RWPE2 (cell line): ENCODE measurements at regions not wholly inside any gene's neighbourhood (a gene's known extent, or its start where the extent isn't known, plus 50 kb on each side); places are given as distances from the start of the nearest gene placed in this dataset.

Source experiments
- ATAC-seq: fragments of 200-7000 bp; cut with Tn5 transposase; 3 replicates; pipeline ENCODE4 v1.9.1; 2021; ENCODE audit warnings: low read depth
- DNase-seq: peaks from one replicate; pipeline ENCODE4 v3.0.0-alpha.2; 2020; ENCODE audit warnings: low spot score
- H3K27ac ChIP-seq: fragments of 450-650 bp; 2 replicates; pipeline ENCODE4 v1.5.1; 2017; ENCODE audit warnings: mild to moderate bottlenecking; ENCODE audit not compliant: poor library complexity, severe bottlenecking
- H3K27me3 ChIP-seq: fragments of 250-450 bp; sonication (Bioruptor Pico); 2 replicates; pipeline ENCODE4 v1.5.1; 2021; ENCODE audit warnings: mild to moderate bottlenecking, moderate library complexity; ENCODE audit not compliant: insufficient read depth, poor library complexity, severe bottlenecking
- H3K36me3 ChIP-seq: fragments of 250-450 bp; sonication (Bioruptor Pico); 2 replicates; pipeline ENCODE4 v1.5.1; 2020; ENCODE audit warnings: low read depth, mild to moderate bottlenecking, moderate library complexity
- H3K4me1 ChIP-seq: fragments of 250-450 bp; sonication (Bioruptor Pico); 2 replicates; pipeline ENCODE4 v1.5.1; 2021; ENCODE audit warnings: mild to moderate bottlenecking, moderate library complexity; ENCODE audit not compliant: insufficient read depth, poor library complexity, severe bottlenecking
- H3K4me3 ChIP-seq: fragments of 250-450 bp; sonication (Bioruptor Pico); 2 replicates; pipeline ENCODE4 v1.5.1; 2021; ENCODE audit warnings: mild to moderate bottlenecking, moderate library complexity; ENCODE audit not compliant: severe bottlenecking
- H3K9me3 ChIP-seq: fragments of 250-450 bp; sonication (Bioruptor Pico); 2 replicates; pipeline ENCODE4 v1.5.1; 2021; ENCODE audit warnings: mild to moderate bottlenecking, moderate library complexity; ENCODE audit not compliant: severe bottlenecking
- TF ChIP-seq, protein P1 (sequence below): fragments of 450-650 bp; IDR thresholded peaks from one replicate; pipeline ENCODE4 v1.5.1; 2017; ENCODE audit warnings: mild to moderate bottlenecking, moderate library complexity; ENCODE audit not compliant: poor library complexity, severe bottlenecking

- DNase-seq: no peak
- Histone ChIP-seq H3K9me3 (no peaks in the 10 kb centered on the region), H3K4me1 (no peaks in the 10 kb centered on the region), H3K27ac (no peak overlapping the region), H3K4me3 (no peak overlapping the region), H3K36me3 (no peaks in the 10 kb centered on the region), H3K27me3 (no peaks in the 10 kb centered on the region)
- TF ChIP-seq, protein P1, sequence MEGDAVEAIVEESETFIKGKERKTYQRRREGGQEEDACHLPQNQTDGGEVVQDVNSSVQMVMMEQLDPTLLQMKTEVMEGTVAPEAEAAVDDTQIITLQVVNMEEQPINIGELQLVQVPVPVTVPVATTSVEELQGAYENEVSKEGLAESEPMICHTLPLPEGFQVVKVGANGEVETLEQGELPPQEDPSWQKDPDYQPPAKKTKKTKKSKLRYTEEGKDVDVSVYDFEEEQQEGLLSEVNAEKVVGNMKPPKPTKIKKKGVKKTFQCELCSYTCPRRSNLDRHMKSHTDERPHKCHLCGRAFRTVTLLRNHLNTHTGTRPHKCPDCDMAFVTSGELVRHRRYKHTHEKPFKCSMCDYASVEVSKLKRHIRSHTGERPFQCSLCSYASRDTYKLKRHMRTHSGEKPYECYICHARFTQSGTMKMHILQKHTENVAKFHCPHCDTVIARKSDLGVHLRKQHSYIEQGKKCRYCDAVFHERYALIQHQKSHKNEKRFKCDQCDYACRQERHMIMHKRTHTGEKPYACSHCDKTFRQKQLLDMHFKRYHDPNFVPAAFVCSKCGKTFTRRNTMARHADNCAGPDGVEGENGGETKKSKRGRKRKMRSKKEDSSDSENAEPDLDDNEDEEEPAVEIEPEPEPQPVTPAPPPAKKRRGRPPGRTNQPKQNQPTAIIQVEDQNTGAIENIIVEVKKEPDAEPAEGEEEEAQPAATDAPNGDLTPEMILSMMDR: no peak
- ATAC-seq: no peak
These were observed 167.2 kb upstream of the SATB2 start for GRCh38 chr2:199624958-199625357.

GRCh38 chr2:199612509-199613130 lies 154.9 kb upstream of the SATB2 start:
- Histone ChIP-seq H3K36me3 (no peaks in the 10 kb centered on the region), H3K4me1 (no peaks in the 10 kb centered on the region), H3K27ac (no peak overlapping the region), H3K4me3 (no peak overlapping the region), H3K27me3 (no peaks in the 10 kb centered on the region), H3K9me3 (no peaks in the 10 kb centered on the region)
- DNase-seq (no peak), ATAC-seq (no peak)
- TF ChIP-seq, protein P1: no peak

- no peak for ATAC-seq
- H3K4me1 ChIP-seq: no peaks in the 10 kb centered on the region
- H3K27ac ChIP-seq: no peak overlapping the region
- no peak overlapping the region for H3K4me3 ChIP-seq
- no peak for DNase-seq
- no peaks in the 10 kb centered on the region for H3K9me3 ChIP-seq
- TF ChIP-seq, protein P1: no peak
- no peaks in the 10 kb centered on the region for H3K27me3 ChIP-seq
- no peaks in the 10 kb centered on the region for H3K36me3 ChIP-seq
These were observed 150.2 kb upstream of the SATB2 start for GRCh38 chr2:199607914-199608313.

GRCh38 chr2:199606193-199606780 lies 148.5 kb upstream of the SATB2 start:
- Histone ChIP-seq H3K4me1 (no peaks in the 10 kb centered on the region), H3K9me3 (no peaks in the 10 kb centered on the region), H3K4me3 (no peak overlapping the region), H3K27ac (no peak overlapping the region), H3K36me3 (no peaks in the 10 kb centered on the region), H3K27me3 (no peaks in the 10 kb centered on the region)
- ATAC-seq (no peak), DNase-seq (no peak)
- TF ChIP-seq, protein P1: peak; percentile 39

DNA sequence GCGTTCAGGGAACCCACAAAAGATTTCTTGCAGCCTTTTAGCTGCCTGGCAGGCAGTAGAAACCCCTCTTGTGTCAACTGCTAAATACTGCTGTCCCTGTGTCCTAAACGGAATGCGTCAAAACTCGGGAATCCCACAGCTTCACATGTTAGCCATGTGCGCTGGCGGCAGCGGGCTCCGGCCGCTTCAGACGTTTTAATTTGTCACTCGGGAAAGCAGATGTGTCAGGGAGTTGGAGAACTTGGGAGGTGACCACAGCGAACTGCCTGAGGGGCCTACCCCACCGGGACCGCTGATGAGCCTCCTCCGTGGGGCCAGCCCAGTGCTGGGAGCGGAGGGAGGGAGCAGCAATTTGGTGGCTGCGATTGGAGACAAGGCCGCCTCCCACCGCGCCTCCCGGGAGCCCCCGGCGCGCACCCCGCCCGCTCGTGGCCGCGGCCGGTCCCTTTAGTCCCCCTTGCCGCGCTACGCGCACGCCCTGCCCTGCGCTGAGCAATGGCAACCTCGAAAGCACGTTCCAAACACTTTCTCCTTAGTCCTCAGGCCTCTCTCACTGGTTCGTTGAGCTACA lies 146.1 kb upstream of the SATB2 start:
- H3K4me1 ChIP-seq: no peaks in the 10 kb centered on the region
- H3K27ac ChIP-seq: no peak overlapping the region
- no peaks in the 10 kb centered on the region for H3K27me3 ChIP-seq
- H3K4me3 ChIP-seq: no peak overlapping the region
- H3K36me3 ChIP-seq: no peaks in the 10 kb centered on the region
- DNase-seq (no peak), ATAC-seq (no peak)
- H3K9me3 ChIP-seq: no peaks in the 10 kb centered on the region
- TF ChIP-seq, protein P1: no peak
